ENCODE measurements at regions not wholly inside any gene's neighbourhood (a gene's known extent, or its start where the extent isn't known, plus 50 kb on each side); places are given as distances from the start of the nearest gene placed in this dataset.

DNA sequence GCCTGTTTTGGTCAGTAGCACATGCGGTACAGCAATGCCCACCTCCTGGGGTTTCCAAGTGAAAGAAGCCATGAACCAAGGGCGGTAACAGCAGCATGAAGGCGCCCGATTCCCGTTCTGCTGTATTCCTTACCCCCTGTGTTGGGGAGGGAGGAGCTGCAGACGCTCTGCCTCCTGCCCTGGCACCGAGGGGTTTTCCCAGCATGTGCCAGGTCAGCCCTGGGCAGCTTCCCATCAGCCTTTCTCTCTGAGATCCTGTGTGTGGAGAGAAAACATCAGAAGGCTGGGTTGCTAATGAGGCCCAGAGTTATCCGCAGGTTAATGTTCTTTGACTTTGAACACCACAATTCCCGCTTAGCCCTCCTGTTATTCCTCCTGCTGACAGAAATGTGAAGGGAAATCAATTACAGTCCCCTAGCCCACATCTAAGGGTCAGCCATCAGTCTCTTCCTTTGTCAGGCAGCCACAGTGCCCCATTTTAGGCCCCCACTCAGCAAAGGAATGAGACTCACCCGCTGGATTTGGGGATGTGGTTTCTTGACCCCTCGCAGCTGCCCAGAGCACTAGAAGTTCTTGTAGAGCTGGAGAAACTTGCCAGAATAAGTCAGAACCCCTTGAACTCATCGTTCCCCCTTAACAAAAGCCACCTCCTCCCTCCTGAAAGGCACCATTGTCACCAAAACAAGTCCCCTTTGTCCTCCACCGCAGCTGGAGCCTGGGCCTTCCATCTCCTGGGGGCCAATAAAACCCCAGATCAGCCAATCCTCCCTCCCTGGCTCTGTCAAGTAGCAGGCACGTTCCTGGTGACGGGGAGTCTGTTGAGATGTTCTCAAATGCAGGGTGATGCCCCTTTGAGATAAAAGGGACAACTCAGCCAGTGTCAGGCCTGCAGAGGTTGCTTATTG lies 168.5 kb downstream of the KATNIP start:
- POLR2A ChIA-PET: no interaction called here
- 82% methylated on average over 10 of the region's 15 CpGs for WGBS (ENCODE audit: low lambda C conversion rate)
- DNase-seq: peak; percentile 56

DNA sequence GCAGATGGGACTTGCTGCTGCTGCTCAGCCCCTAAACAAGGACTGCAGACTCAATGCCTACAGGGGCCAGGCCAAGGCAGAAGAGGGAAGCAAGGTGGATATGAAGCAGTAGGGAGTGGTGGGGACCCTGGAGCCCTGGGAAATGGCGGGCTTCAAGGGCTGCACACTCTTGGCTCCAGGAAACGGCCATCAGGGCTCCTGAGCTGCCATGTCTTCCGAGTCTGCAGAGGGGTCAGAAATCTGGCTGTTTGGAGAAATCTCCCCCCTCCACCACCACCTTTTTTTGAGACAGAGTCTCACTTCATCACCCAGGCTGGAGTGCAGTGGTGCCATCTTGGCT lies 169.1 kb downstream of the KATNIP start:
- Histone ChIP-seq H3K4me2 (no peak overlapping the region), H3K9ac (no peak overlapping the region), H3K4me1 (ENCODE audit: control insufficient read depth in 1 of 2, insufficient read depth in 2 of 2, low read depth in 1 of 2, low read length in 1 of 2) (peaks cover 0 to 43% of the 10 kb centered on the region in 2 experiments; a peak in 2 of 4 replicates), H3F3A (replicated peaks; ENCODE audit: insufficient read depth) (no peaks in the 10 kb centered on the region), H3K9me3 (no peaks in the 10 kb centered on the region), H2AFZ (ENCODE audit: low read depth) (no peak overlapping the region), H3K9me2 (no peaks in the 10 kb centered on the region), H3K4me3 (ENCODE audit: low read depth in 2 of 2, low read length in 1 of 2) (no peak overlapping the region), H3K27me3 (ENCODE audit: insufficient read depth) (no peaks in the 10 kb centered on the region), H3K36me3 (replicated peaks in 1 of 2; ENCODE audit: control insufficient read depth in 1 of 2, insufficient read depth in 2 of 2, low read length in 1 of 2) (peaks cover 4 to 17% of the 10 kb centered on the region in 2 experiments), H3K79me2 (ENCODE audit: insufficient read depth) (no peaks in the 10 kb centered on the region), H4K20me1 (ENCODE audit: insufficient read depth) (no peaks in the 10 kb centered on the region), H3K27ac (ENCODE audit: low read depth in 2 of 2, low read length in 1 of 2) (peak overlapping the region in 1 of 2 experiments; percentile 65; a peak in 2 of 4 replicates)
- POLR2A ChIA-PET: no interaction called here
- no peak for DNase-seq
- CTCF ChIA-PET: interaction anchor here (1.7 kb wide), 1 partner anchor 79 kb away, joined by 4 read pairs; no protein-coding TSS in a partner anchor
- WGBS (ENCODE audit: low lambda C conversion rate): 92% methylated on average over 2 of the region's 3 CpGs
- no peak for TF ChIP-seq JUND (IDR thresholded peaks at IDR 0.05)
- TF ChIP-seq FOSL2 (IDR thresholded peaks at IDR 0.05; ENCODE audit: borderline replicate concordance, low read depth): no peak
- no peak for TF ChIP-seq NRF1 (IDR thresholded peaks at IDR 0.05; ENCODE audit: low read depth, low read length)
- TF ChIP-seq, protein P1, sequence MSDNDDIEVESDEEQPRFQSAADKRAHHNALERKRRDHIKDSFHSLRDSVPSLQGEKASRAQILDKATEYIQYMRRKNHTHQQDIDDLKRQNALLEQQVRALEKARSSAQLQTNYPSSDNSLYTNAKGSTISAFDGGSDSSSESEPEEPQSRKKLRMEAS (IDR thresholded peaks at IDR 0.05; ENCODE audit: low read depth): no peak
- no peak for TF ChIP-seq FOXM1 (IDR thresholded peaks at IDR 0.05; ENCODE audit: low read depth)
- TF ChIP-seq, protein P2, sequence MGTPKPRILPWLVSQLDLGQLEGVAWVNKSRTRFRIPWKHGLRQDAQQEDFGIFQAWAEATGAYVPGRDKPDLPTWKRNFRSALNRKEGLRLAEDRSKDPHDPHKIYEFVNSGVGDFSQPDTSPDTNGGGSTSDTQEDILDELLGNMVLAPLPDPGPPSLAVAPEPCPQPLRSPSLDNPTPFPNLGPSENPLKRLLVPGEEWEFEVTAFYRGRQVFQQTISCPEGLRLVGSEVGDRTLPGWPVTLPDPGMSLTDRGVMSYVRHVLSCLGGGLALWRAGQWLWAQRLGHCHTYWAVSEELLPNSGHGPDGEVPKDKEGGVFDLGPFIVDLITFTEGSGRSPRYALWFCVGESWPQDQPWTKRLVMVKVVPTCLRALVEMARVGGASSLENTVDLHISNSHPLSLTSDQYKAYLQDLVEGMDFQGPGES (IDR thresholded peaks at IDR 0.05; ENCODE audit: low read depth, low read length): no peak
- TF ChIP-seq EZH2phosphoT487 (IDR thresholded peaks at IDR 0.05; ENCODE audit: borderline replicate concordance, low read depth): no peak
- TF ChIP-seq RXRA (IDR thresholded peaks at IDR 0.05; ENCODE audit: borderline replicate concordance, low read depth): no peak
- TF ChIP-seq SIN3A (IDR thresholded peaks at IDR 0.05; ENCODE audit: borderline replicate concordance, low read depth, low read length): no peak
- no peak for TF ChIP-seq CHD2 (IDR thresholded peaks at IDR 0.05; ENCODE audit: low read length, partially characterized antibody)
- TF ChIP-seq, protein P3, sequence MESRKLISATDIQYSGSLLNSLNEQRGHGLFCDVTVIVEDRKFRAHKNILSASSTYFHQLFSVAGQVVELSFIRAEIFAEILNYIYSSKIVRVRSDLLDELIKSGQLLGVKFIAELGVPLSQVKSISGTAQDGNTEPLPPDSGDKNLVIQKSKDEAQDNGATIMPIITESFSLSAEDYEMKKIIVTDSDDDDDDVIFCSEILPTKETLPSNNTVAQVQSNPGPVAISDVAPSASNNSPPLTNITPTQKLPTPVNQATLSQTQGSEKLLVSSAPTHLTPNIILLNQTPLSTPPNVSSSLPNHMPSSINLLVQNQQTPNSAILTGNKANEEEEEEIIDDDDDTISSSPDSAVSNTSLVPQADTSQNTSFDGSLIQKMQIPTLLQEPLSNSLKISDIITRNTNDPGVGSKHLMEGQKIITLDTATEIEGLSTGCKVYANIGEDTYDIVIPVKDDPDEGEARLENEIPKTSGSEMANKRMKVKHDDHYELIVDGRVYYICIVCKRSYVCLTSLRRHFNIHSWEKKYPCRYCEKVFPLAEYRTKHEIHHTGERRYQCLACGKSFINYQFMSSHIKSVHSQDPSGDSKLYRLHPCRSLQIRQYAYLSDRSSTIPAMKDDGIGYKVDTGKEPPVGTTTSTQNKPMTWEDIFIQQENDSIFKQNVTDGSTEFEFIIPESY (IDR thresholded peaks at IDR 0.05; ENCODE audit: borderline replicate concordance, low read depth): no peak
- TF ChIP-seq, protein P4, sequence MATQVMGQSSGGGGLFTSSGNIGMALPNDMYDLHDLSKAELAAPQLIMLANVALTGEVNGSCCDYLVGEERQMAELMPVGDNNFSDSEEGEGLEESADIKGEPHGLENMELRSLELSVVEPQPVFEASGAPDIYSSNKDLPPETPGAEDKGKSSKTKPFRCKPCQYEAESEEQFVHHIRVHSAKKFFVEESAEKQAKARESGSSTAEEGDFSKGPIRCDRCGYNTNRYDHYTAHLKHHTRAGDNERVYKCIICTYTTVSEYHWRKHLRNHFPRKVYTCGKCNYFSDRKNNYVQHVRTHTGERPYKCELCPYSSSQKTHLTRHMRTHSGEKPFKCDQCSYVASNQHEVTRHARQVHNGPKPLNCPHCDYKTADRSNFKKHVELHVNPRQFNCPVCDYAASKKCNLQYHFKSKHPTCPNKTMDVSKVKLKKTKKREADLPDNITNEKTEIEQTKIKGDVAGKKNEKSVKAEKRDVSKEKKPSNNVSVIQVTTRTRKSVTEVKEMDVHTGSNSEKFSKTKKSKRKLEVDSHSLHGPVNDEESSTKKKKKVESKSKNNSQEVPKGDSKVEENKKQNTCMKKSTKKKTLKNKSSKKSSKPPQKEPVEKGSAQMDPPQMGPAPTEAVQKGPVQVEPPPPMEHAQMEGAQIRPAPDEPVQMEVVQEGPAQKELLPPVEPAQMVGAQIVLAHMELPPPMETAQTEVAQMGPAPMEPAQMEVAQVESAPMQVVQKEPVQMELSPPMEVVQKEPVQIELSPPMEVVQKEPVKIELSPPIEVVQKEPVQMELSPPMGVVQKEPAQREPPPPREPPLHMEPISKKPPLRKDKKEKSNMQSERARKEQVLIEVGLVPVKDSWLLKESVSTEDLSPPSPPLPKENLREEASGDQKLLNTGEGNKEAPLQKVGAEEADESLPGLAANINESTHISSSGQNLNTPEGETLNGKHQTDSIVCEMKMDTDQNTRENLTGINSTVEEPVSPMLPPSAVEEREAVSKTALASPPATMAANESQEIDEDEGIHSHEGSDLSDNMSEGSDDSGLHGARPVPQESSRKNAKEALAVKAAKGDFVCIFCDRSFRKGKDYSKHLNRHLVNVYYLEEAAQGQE (IDR thresholded peaks at IDR 0.05; ENCODE audit: low read depth, low read length): no peak
- no peak for TF ChIP-seq MXI1 (IDR thresholded peaks at IDR 0.05; ENCODE audit: low read depth, low read length)
- no peak for TF ChIP-seq TEAD4 (IDR thresholded peaks at IDR 0.05; ENCODE audit: borderline replicate concordance, insufficient read depth)
- TF ChIP-seq, protein P5, sequence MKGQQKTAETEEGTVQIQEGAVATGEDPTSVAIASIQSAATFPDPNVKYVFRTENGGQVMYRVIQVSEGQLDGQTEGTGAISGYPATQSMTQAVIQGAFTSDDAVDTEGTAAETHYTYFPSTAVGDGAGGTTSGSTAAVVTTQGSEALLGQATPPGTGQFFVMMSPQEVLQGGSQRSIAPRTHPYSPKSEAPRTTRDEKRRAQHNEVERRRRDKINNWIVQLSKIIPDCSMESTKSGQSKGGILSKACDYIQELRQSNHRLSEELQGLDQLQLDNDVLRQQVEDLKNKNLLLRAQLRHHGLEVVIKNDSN (IDR thresholded peaks at IDR 0.05; ENCODE audit: borderline replicate concordance, low read depth): no peak
- no peak for TF ChIP-seq RCOR1 (IDR thresholded peaks at IDR 0.05; ENCODE audit: low read length)
- no peak for TF ChIP-seq POLR2AphosphoS5 (IDR thresholded peaks at IDR 0.05; ENCODE audit: low read depth, low read length)

More for the DNA sequence above, 168.5 kb downstream of the KATNIP start:
- Histone ChIP-seq H3F3A (replicated peaks; ENCODE audit: insufficient read depth) (no peaks in the 10 kb centered on the region), H3K27ac (ENCODE audit: low read depth in 2 of 2, low read length in 1 of 2) (peak overlapping the region in 1 of 2 experiments; percentile 65; a peak in 2 of 4 replicates), H3K4me2 (no peak overlapping the region), H3K9me3 (no peaks in the 10 kb centered on the region), H3K9ac (no peak overlapping the region), H4K20me1 (ENCODE audit: insufficient read depth) (no peaks in the 10 kb centered on the region), H3K36me3 (replicated peaks in 1 of 2; ENCODE audit: control insufficient read depth in 1 of 2, insufficient read depth in 2 of 2, low read length in 1 of 2) (peaks cover 4 to 17% of the 10 kb centered on the region in 2 experiments), H2AFZ (ENCODE audit: low read depth) (no peak overlapping the region), H3K4me1 (ENCODE audit: control insufficient read depth in 1 of 2, insufficient read depth in 2 of 2, low read depth in 1 of 2, low read length in 1 of 2) (peaks cover 0 to 37% of the 10 kb centered on the region in 2 experiments; a peak in 1 of 4 replicates), H3K27me3 (ENCODE audit: insufficient read depth) (no peaks in the 10 kb centered on the region), H3K79me2 (ENCODE audit: insufficient read depth) (no peaks in the 10 kb centered on the region), H3K9me2 (no peaks in the 10 kb centered on the region), H3K4me3 (ENCODE audit: low read depth in 2 of 2, low read length in 1 of 2) (no peak overlapping the region)
- TF ChIP-seq RAD21 (IDR thresholded peaks at IDR 0.05; ENCODE audit: low read length) (peak; percentile 22), GATA2 (CRISPR knock-in tag; IDR thresholded peaks at IDR 0.05) (peak; percentile 81), GABPA (IDR thresholded peaks at IDR 0.05; ENCODE audit: low read depth) (no peak), MXI1 (IDR thresholded peaks at IDR 0.05; ENCODE audit: low read depth, low read length) (peak; percentile 53; the same call in 1 of the 2 replicates)
- CTCF ChIA-PET: interaction anchor here (0.7 to 1.7 kb wide), 5 partner anchors 11 to 79 kb away, joined by 3 to 4 read pairs (median 3); no protein-coding TSS in a partner anchor

All from SK-N-SH (cell line).